Activated naive CD8-positive, alpha-beta T cell treated with anti-CD3 and anti-CD28 coated beads, Interleukin-2, amount 50 U/mL, for 24 hours (primary cell): ENCODE measurements at regions not wholly inside any gene's neighbourhood (a gene's known extent, or its start where the extent isn't known, plus 50 kb on each side); places are given as distances from the start of the nearest gene placed in this dataset.
"Not testable (repeated sequence)": the region's sequence is repeated elsewhere in the genome, so short reads cannot be mapped to it uniquely, and the experiment has no call there.

ENCODE experiments used
- ATAC-seq: fragments of 150-1000 bp; cut with Tn5 transposase; one replicate; pipeline ENCODE4 v1.10.0; 2021
- DNase-seq: peaks from one replicate; pipeline ENCODE4 v3.0.0; 2021
- H3K27ac Mint-ChIP-seq: one replicate; pipeline ENCODE4 v1.8.0; 2021; ENCODE audit warnings: mild to moderate bottlenecking, mixed read lengths
- H3K27me3 Mint-ChIP-seq: one replicate; pipeline ENCODE4 v1.8.0; 2021; ENCODE audit warnings: mixed read lengths
- H3K36me3 Mint-ChIP-seq: one replicate; pipeline ENCODE4 v1.8.0; 2021; ENCODE audit warnings: low read depth, mixed read lengths
- H3K4me1 Mint-ChIP-seq: one replicate; pipeline ENCODE4 v1.8.0; 2021; ENCODE audit warnings: mixed read lengths
- H3K4me3 Mint-ChIP-seq: one replicate; pipeline ENCODE4 v1.8.0; 2021; ENCODE audit warnings: mild to moderate bottlenecking, moderate library complexity, mixed read lengths
- H3K9me3 Mint-ChIP-seq: one replicate; pipeline ENCODE4 v1.8.0; 2021; ENCODE audit warnings: mixed read lengths

DNA sequence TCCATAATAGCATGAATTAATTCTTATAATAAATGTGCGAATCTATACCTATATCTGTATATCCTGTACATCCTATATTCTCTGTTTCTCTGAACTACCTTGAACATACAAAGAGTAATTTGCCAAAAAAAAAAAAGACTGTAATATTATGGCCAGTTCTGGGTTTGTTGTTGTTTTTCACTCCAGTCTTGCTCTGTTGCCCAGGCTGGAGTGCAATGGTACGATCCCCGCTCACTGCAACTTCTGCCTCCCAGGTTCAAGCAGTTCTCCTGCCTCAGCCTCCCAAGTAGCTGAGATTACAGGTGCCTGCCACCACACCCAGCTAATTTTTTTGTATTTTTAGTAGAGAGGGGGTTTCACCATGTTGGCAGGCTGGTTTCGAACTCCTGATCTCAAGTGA, 876.9 kb upstream of the POT1 start:
- H3K4me1 Mint-ChIP-seq, H3K27ac Mint-ChIP-seq, H3K36me3 Mint-ChIP-seq, H3K9me3 Mint-ChIP-seq, H3K27me3 Mint-ChIP-seq, ATAC-seq, H3K4me3 Mint-ChIP-seq, DNase-seq: not testable (repeated sequence)

DNA sequence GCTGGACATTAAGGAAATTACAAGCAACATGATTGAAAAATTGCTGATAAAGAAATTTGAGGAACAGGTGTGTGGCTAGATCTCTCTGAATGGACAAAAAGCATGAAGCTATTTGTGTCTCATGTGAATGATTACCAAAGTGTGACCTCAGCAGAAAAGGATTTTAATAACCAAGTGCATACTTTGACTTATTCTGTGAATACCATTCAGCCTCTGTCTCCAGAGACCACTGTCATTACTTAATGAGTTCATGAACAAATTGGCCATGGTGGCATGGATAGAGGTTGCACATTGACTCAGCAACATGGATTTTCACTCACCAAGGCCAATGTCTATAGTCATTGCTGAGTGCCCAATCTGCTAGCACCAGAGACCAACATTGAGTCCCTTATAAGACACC, 874.6 kb upstream of the POT1 start:
- no peak overlapping the region for H3K4me3 Mint-ChIP-seq
- no peaks in the 10 kb centered on the region for H3K4me1 Mint-ChIP-seq
- ATAC-seq, result no peak
- H3K9me3 Mint-ChIP-seq, result peaks cover 11% of the 10 kb centered on the region
- H3K27ac Mint-ChIP-seq, result no peak overlapping the region
- H3K27me3 Mint-ChIP-seq, result no peaks in the 10 kb centered on the region
- no peaks in the 10 kb centered on the region for H3K36me3 Mint-ChIP-seq
- no peak for DNase-seq

DNA sequence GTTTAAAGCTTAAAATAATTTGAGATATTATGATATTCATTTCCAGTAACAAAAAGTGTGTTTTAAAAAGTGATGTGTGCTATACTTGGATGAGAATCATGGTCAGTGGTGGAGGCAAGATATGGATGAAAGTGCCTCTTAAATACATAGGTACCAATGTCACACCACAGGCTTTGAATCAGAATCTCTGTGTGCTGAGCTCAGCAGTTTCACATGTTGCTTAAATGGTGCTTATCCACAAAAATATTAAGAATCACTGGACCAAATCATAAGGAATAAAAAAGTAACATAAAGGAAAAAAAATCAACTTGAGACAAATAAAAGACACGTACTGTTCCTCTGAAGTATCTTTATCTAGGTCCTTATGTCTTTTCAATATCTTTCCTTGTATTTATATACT, 850.5 kb upstream of the POT1 start:
- H3K4me1 Mint-ChIP-seq, result no peaks in the 10 kb centered on the region
- ATAC-seq (no peak), DNase-seq (no peak)
- H3K27ac Mint-ChIP-seq, result no peak overlapping the region
- H3K27me3 Mint-ChIP-seq, result no peaks in the 10 kb centered on the region
- H3K36me3 Mint-ChIP-seq, result no peaks in the 10 kb centered on the region
- no peaks in the 10 kb centered on the region for H3K9me3 Mint-ChIP-seq
- H3K4me3 Mint-ChIP-seq, result no peak overlapping the region

DNA sequence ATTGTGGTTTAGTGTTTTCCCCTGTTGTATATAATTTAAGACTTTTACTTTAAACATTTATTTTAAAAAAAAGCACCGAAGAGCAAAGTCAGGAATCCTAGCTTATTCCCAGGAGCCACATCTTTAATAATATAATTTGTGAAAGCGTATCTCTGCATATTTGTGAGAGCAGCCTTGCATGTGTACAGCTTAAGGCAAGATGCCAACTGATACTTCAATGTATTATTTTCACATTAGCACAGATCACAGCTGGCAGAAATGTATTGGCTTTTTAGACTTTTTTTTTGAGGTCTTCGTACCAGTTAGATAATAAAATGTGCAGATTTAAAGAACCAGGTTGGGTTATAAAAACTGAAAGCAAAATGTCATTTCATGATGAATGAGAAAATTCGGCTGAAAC, 845.7 kb upstream of the POT1 start:
- Mint-ChIP-seq H3K9me3 (peaks cover 6% of the 10 kb centered on the region), H3K27ac (no peak overlapping the region), H3K36me3 (no peaks in the 10 kb centered on the region), H3K27me3 (no peaks in the 10 kb centered on the region), H3K4me3 (no peak overlapping the region), H3K4me1 (no peaks in the 10 kb centered on the region)
- ATAC-seq (no peak), DNase-seq (no peak)

DNA sequence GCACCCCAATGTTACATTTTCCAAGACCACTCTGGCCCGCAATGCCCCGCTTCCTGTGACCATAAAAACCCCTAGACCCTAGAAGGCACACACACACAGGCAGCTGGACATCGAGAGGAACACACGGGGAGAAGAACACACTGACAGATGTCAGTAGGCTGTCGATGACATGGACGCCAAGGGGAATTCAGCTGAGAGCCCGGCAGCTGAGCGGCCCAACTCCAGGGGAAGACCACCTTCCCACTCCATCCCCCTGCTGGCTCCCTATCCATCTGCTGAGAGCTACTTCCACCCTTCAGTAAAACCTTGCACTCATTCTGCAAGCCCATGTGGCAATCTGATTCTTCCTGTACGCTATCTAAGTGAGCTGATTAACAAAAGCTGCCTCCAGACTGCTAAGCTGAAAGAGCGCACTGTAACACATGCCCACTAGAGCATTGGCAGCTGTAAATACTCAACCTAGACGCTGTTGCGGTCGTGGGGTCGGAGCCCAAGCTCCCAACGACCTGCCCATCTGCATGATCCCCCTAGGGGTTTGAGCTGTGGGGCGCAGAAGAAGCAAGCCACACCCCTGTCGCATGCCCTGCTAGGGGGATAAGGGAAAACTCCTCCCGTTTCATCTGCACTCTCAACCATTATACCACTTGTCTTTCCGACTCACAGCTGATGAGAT, 843.6 kb upstream of the POT1 start:
- H3K4me3 Mint-ChIP-seq, result no peak overlapping the region
- no peaks in the 10 kb centered on the region for H3K27me3 Mint-ChIP-seq
- no peaks in the 10 kb centered on the region for H3K36me3 Mint-ChIP-seq
- ATAC-seq (no peak), DNase-seq (no peak)
- H3K27ac Mint-ChIP-seq, result no peak overlapping the region
- H3K9me3 Mint-ChIP-seq, result peaks cover 6% of the 10 kb centered on the region
- no peaks in the 10 kb centered on the region for H3K4me1 Mint-ChIP-seq

DNA sequence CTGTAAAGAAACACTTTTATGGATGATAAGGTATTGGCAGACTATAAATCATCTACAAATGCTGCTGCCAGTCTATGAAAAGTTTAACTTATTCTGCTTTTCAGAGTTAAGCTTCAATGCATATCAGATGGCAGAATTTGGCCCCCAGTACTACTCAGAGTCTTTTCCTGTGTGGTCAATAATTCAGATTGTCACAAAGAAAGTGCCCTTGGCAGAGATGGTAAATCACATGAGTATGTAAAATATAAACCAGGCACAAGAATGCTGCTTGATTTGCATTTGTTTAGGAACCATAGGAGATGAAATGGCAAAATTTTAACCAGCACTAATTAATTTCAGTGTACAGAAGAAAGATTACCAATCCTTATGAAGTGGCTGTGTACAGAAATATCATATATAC, 818.3 kb upstream of the POT1 start:
- no peak overlapping the region for H3K4me3 Mint-ChIP-seq
- ATAC-seq, result no peak
- peaks cover 6% of the 10 kb centered on the region for H3K9me3 Mint-ChIP-seq
- no peaks in the 10 kb centered on the region for H3K36me3 Mint-ChIP-seq
- no peaks in the 10 kb centered on the region for H3K4me1 Mint-ChIP-seq
- no peak for DNase-seq
- H3K27me3 Mint-ChIP-seq, result no peaks in the 10 kb centered on the region
- H3K27ac Mint-ChIP-seq, result no peak overlapping the region

DNA sequence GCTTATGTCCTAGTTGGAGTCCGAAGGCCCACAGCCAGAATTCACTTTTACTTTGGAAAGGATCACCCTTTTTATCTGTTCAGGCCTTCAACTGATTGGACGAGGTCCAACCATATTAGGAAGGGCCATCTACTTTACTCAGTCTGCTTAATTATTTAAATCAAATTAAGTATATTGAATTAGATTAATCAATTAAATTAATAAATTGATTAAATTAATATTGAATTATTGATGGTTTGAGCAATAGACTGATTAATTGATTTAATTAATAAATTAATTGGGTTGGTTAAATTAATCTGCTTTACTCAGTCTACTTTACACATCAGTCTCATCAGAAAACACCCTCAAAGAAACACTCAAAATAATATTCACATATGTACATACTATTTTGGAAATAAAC, 816.9 kb upstream of the POT1 start:
- Mint-ChIP-seq H3K27me3 (no peaks in the 10 kb centered on the region), H3K9me3 (peaks cover 10% of the 10 kb centered on the region), H3K4me3 (no peak overlapping the region), H3K4me1 (no peaks in the 10 kb centered on the region), H3K36me3 (no peaks in the 10 kb centered on the region), H3K27ac (no peak overlapping the region)
- ATAC-seq (no peak), DNase-seq (no peak)

DNA sequence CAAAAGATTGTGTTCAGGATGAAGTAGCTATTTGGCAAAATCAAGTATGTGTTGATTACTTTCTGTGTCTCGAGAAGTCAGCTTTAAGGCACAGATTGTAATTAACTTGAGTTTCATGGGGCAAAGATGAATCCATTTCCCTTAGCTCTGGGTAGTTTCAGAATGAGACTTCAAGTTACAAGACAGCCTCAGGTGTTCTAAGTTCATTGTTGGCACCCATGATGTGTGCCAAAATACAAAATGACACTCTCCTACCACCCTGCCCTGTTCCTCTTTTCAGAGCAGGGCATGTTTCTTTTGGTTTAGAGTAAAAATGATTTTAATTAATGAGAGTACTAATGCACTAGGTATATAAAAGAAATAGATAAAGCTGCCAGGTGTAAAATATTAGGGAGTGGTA, 797.6 kb upstream of the POT1 start:
- DNase-seq (no peak), ATAC-seq (no peak)
- Mint-ChIP-seq H3K27ac (no peak overlapping the region), H3K4me1 (no peaks in the 10 kb centered on the region), H3K4me3 (no peak overlapping the region), H3K9me3 (peaks cover 3% of the 10 kb centered on the region), H3K36me3 (no peaks in the 10 kb centered on the region), H3K27me3 (no peaks in the 10 kb centered on the region)

DNA sequence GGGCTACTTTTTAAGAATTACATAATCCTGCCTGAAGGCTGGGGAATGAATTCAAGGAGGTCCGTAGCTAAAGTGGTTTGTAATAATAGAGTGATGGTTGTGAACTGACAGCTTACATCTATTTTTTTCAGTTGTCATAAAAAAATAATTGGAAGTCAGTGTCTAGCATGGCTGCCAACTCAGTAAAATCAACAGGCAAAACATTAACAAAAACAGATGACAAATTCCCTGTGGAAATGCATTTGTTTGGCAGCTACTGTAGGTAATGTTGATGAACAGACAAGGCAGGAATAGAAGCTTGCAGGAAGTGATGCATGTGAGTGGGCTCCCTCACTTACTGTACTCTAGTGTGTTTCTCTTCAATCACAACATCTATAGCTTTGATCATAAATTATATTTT, 766.0 kb upstream of the POT1 start:
- Mint-ChIP-seq H3K4me3 (no peak overlapping the region), H3K27me3 (no peaks in the 10 kb centered on the region), H3K36me3 (no peaks in the 10 kb centered on the region), H3K9me3 (peaks cover 3% of the 10 kb centered on the region), H3K27ac (no peak overlapping the region), H3K4me1 (no peaks in the 10 kb centered on the region)
- DNase-seq (no peak), ATAC-seq (no peak)

DNA sequence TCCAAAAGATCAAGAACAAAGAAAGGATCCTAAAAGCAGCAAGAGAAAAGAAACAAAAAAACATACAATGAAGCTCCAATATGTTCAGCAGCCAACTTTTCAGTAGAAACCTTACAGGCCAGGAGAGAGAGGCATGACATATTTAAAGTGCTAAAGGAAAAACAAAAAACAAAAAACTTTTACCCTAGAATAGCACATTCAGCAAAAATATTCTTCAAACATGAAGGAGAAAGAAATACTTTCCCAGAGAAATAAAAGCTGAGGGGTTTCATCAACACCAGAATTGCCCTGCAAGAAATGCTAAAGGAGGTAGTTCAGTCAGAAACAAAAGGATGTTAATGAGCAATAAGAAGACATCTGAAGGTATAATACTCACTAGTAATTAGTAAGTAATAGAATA, 753.5 kb upstream of the POT1 start:
- H3K4me1 Mint-ChIP-seq, result no peaks in the 10 kb centered on the region
- H3K4me3 Mint-ChIP-seq, result no peak overlapping the region
- ATAC-seq, result no peak
- no peak overlapping the region for H3K27ac Mint-ChIP-seq
- H3K36me3 Mint-ChIP-seq, result no peaks in the 10 kb centered on the region
- peaks cover 12% of the 10 kb centered on the region for H3K9me3 Mint-ChIP-seq
- DNase-seq, result no peak
- H3K27me3 Mint-ChIP-seq, result no peaks in the 10 kb centered on the region

DNA sequence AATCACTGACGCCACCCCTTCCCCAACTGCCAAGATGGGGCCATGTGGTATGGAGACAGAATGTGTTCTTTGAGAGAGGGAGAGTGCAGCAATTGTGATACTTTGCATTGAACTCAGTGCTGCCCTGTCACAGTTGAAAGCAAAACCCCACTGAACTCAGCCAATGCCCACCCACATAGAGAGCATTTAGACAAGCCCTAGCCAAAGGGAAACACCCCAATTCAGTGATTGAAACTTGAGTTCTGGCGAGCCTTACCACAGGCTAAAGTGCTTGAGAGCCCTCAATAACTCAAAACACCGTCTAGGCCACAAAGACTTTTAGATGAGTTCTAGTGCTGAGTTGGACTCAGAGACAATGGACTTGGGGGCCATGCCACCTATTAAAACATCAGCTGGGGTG, 751.9 kb upstream of the POT1 start:
- H3K27me3 Mint-ChIP-seq, result no peaks in the 10 kb centered on the region
- ATAC-seq (no peak), DNase-seq (no peak)
- H3K4me1 Mint-ChIP-seq, result no peaks in the 10 kb centered on the region
- H3K4me3 Mint-ChIP-seq, result no peak overlapping the region
- H3K27ac Mint-ChIP-seq, result no peak overlapping the region
- no peaks in the 10 kb centered on the region for H3K36me3 Mint-ChIP-seq
- H3K9me3 Mint-ChIP-seq, result peaks cover 7% of the 10 kb centered on the region

DNA sequence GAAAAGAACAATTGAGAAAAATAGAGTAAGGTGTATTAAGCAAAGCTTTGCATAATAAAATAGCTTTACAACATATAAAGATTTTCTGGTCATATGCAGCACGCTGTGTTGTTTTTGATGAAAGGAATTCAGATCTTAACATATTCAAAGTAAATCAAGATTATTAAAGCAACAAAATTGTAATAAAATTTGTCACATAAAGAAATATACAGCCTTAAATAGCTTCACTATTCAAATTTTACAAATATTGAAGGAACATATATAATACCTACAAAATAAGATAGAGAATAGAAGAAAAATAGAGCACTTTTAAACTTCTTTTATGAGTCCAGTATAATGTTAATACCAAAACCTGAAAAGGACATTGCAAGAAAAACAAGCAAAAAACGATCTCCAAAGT, 749.1 kb upstream of the POT1 start:
- no peak overlapping the region for H3K27ac Mint-ChIP-seq
- DNase-seq (no peak), ATAC-seq (no peak)
- no peaks in the 10 kb centered on the region for H3K4me1 Mint-ChIP-seq
- no peaks in the 10 kb centered on the region for H3K36me3 Mint-ChIP-seq
- no peaks in the 10 kb centered on the region for H3K27me3 Mint-ChIP-seq
- no peak overlapping the region for H3K4me3 Mint-ChIP-seq
- H3K9me3 Mint-ChIP-seq, result peaks cover 3% of the 10 kb centered on the region

DNA sequence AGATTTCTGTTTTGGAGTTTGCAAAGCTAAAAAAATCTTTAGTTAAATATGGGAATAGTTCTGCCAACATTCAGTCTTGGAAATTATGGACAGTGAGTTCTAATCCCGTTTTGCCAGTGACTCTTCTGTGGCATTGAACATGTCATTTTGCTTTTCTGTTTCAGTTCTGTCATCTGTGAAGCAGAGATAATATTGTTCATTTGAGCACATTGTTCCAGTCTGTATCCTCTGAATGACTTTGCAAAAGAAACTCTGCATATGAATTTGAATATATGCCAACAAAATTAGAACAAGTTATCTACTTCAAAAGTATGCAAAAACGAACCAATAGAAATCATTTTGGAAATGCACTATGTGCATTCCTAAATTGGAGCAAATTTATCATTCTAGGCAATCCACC, 746.0 kb upstream of the POT1 start:
- H3K27me3 Mint-ChIP-seq, result no peaks in the 10 kb centered on the region
- H3K4me1 Mint-ChIP-seq, result no peaks in the 10 kb centered on the region
- no peaks in the 10 kb centered on the region for H3K9me3 Mint-ChIP-seq
- H3K4me3 Mint-ChIP-seq, result no peak overlapping the region
- no peak for DNase-seq
- H3K36me3 Mint-ChIP-seq, result no peaks in the 10 kb centered on the region
- no peak overlapping the region for H3K27ac Mint-ChIP-seq
- ATAC-seq, result no peak

DNA sequence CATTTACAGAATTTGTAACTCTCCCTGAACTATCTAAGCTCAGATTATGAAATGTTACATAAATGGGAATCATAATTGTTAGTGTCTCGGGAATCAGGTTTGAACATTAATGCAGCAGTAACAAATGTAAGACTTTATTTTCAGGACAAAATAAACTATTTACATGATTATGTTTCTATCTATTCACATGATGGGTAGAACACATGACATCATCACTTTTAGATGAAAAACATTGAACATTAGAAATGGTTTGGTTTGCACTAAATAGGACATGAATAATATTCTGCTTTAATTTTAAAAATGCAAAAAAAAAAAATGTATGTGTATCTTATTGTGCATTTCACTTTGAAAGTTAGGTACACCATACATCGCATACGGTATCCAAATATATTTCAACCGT, 745.5 kb upstream of the POT1 start:
- Mint-ChIP-seq H3K27ac (no peak overlapping the region), H3K27me3 (no peaks in the 10 kb centered on the region), H3K36me3 (no peaks in the 10 kb centered on the region), H3K4me1 (no peaks in the 10 kb centered on the region), H3K4me3 (no peak overlapping the region), H3K9me3 (no peaks in the 10 kb centered on the region)
- ATAC-seq (no peak), DNase-seq (no peak)

DNA sequence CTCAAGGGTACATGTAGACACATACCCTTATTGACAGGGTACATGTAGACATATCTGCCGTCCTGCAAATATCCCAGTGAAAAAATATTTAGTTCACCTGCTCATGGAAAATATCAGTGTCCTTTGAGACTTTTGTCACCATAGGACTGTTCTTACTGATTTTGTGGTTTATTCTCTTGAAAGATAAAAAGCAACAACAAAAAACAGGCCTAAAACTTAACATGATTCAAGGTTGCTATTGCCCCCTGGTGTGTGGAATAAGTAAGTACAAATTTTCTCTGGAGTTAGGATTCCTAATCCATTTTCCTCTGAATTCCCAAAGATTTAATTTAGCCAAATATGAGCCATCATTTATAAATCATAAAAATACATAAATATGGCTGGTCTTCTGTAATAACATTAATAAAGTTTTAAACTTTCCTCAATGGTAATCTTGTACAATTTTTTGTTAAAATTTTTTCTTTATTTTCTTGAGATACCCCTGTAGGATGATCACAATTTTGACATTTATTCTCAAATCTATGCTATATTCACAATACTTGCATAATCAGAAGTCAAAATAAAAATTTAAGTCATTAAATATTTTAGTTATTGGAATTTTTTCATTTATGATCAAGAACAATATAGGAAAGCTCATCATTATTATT, 741.4 kb upstream of the POT1 start:
- ATAC-seq (no peak), DNase-seq (no peak)

More for the DNA sequence above, 741.4 kb upstream of the POT1 start:
- H3K9me3 Mint-ChIP-seq, result no peaks in the 10 kb centered on the region
- no peak overlapping the region for H3K27ac Mint-ChIP-seq
- no peak overlapping the region for H3K4me3 Mint-ChIP-seq
- no peaks in the 10 kb centered on the region for H3K36me3 Mint-ChIP-seq
- H3K27me3 Mint-ChIP-seq, result no peaks in the 10 kb centered on the region
- no peaks in the 10 kb centered on the region for H3K4me1 Mint-ChIP-seq
